Fibroblast of skin of scalp (primary cell): ENCODE measurements at regions not wholly inside any gene's neighbourhood (a gene's known extent, or its start where the extent isn't known, plus 50 kb on each side); places are given as distances from the start of the nearest gene placed in this dataset.
"Not testable (repeated sequence)": the region's sequence is repeated elsewhere in the genome, so short reads cannot be mapped to it uniquely, and the experiment has no call there.

Experiments
- DNase-seq: peaks from one replicate; pipeline ENCODE4 v3.0.0-alpha.2; 2013

DNA sequence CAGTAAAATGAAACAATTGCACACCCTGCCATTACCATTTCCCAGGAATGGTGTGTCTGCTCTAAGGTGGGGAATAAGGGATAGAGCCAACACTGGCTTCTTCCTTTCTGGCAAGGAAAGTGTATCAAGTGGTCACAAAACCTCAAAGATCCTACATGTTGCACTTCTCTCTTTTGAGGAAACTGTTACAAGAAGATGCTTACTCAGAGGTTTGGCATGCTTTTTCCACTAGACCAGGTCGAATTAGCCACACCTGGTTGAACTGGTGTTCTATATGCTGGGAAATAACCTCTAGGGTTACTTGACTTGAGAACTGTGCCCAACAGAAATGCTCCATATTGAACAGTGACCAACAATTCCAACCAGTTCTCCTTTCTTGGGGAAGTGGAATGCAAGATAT, 102.9 kb downstream of the LRRN1 start:
- DNase-seq: no peak

DNA sequence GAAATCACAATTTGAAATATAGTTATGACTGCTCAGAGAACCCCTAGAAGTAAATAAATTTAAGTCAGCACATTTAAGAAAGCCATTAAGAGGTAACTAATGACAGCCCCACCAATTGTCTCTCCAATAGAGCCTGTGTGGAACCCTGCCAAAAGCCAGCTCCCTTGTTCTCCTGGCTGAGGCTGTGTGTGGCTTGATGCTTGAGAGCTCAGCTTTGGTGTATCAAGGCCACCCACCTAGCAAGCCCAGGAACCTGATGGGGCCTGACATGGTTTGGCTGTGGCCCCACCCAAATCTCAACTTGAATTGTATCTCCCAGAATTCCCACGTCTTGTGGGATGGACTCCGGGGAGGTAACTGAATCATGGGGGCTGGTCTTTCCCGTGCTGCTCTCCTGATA, 106.9 kb downstream of the LRRN1 start:
- no peak for DNase-seq

DNA sequence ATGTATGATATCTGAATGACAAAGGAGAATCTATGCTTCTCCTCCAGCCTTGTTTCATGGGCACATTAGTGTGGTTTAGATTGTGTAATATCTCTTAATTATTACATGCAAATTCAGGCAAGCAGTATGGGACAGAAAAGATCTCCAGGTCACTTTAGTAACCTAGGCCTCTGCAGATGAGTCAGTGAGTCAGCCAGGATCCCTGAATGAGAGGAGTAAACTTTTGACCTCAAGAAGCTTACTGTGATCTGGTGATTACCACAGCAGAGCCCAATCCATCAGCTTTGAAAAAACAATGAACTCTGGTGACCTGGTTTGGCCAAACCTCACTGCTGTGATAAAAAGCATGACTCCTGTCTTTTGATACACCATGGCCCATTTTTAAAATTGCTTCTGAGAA, 107.8 kb downstream of the LRRN1 start:
- DNase-seq: no peak

DNA sequence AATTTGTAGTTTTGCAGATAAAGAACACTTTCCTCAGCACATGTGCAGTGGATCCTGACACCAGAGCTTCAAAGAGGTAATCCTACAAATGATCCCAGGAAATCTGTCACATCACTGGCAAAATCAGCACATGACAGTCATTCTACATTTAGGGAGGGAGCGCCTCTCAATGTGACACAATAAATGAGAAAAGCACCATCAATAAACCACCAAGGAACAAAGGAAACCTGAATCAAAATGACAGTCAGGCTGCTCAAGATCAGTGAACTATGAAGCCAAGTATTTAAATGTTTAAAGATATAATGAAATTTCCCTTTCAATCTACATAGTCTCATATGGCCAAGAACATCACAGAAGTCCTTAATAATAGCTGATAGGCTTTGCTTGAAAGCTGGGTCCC, 119.5 kb downstream of the LRRN1 start:
- no peak for DNase-seq

DNA sequence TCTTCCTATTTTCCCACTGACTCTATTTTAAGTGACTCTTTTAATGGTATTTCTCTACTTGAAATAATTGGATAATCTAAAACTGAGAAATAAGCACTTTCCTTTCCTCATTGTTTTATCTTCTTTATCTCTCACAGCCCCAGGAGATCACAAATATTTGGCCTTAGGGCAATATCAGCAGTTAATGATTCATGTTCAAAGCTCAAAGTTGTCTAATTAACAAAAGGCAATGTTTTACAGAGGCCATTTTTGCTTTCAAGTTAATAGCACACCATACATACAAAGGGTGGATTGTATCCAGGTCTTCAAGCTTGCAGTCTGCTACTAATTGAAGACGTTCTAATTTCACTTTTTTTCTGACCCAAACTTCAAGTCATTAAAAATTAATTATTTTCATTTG, 120.1 kb downstream of the LRRN1 start:
- DNase-seq: no peak

DNA sequence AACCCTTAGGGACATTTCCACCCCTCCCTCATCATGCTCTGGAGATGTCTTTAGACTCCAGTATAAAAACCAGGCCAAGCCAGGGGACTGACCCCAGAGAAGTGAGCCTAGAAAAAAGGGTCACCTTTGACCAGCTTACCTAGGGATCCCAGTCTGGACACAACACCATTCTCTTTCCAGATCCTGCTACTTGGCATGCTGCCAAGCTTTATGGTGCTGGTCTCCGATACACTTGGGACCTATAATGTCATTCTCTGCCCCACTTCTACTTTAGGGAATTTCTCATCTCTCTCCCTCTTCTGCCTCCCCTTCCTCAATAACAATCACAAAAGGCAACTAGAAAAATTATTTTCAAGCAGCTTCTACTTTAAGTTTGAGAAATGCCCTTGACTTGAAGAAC, 124.4 kb downstream of the LRRN1 start:
- no peak for DNase-seq

DNA sequence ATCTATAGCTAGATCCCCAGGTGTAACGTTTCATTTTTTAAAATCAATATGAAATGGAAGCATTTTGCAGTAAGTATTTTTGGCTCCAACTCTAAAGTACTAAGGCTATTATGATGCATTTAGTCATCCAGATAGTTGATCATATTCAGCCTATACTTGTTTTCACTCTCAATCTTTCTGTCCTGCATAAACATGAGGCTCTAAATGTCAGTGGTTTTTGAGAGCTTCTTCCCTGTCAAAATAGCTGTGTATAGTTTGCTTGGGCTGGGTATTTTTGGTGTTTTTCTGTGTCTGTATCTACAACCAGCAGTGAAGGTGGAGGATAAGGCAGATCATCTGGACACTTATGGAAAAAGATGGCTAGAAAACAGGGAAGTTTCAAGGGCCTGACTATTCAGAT, 128.0 kb downstream of the LRRN1 start:
- DNase-seq: no peak

- DNase-seq: no peak
Observed at GRCh38 chr3:3927965-3928364, 128.7 kb downstream of the LRRN1 start.

GRCh38 chr3:3941380-3941779, 142.1 kb downstream of the LRRN1 start:
- not testable (repeated sequence) for DNase-seq

GRCh38 chr3:3951071-3951470, 151.8 kb downstream of the LRRN1 start:
- DNase-seq: no peak

GRCh38 chr3:3951501-3951900, 152.3 kb downstream of the LRRN1 start:
- no peak for DNase-seq

DNA sequence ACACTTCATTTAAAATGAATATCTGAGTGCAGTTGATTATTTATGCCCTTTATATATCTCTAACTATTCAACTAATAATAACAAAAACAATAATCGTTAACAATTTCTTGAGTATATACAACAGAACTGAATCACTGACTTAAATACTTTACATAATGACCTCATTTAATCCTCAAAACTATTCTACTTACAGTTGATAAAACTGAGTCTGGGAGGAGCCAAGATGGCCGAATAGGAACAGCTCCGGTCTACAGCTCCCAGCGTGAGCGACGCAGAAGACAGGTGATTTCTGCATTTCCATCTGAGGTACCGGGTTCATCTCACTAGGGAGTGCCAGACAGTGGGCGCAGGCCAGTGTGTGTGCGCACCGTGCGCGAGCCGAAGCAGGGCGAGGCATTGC, 163.6 kb downstream of the LRRN1 start:
- not testable (repeated sequence) for DNase-seq

DNA sequence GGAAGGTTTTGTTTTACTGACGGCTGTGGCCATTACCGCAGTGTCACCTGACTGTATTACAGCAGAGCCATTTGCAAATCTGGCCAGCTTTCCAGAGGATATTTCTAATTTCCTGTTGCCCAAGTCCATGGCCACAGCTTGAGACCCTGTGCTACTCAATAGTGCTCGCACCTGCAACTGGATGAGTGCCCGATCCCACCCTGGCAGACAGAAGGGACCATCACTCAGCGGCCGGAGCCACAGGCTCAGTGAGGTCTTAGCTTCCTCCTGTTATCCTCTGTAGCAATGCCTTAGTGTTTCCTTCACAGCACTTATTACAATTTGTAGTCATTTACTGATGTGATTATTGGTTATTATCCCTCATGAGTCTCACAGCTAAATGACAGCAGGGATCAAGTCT, 184.8 kb downstream of the LRRN1 start:
- DNase-seq: no peak

DNA sequence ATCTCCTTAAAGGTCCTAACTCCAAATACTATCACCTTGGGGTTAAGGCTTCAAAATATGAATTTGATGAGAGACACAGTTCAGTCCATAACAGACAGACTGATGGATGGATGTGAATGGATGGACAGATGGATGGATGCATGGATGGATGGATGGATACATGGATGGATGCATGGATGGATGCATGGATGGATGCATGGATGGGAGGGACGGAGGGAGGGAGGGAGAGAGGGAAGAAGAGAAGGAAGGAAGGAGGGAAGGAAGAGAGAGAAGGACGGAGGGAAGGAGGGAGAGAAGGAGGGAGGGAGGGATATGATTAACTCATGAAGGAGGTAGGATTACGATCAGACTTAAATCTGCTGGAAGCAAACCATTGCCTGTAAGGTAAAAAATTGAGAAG, 192.4 kb downstream of the LRRN1 start:
- no peak for DNase-seq

DNA sequence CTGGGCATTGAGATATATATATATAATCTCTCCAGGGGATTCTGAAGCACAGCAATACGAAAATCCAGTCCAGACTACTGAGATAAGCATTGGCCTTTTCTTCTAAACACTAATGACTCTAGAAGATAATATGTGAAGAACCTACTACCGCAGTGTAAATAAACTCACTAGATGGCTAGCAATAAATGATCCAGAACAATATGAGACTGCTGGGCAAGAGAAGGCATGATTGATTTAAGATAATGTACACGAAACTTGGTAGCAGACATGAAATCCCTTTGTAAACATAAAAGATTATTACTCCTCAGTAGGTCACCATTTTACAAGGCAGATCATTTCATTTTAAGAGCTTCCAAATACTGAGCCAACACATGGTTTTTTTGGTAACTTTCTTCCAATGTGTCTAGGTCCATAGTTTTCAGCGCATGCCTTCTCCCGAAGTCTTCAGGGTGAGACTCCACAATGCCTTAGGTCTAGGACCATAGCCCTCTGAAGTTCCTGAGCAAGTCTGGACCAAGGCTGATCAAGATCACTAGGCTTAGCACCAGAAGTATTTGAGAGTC, 193.2 kb downstream of the LRRN1 start:
- no peak for DNase-seq

- DNase-seq: peak; percentile 48
Observed at GRCh38 chr3:3998140-3998922, 199.1 kb downstream of the LRRN1 start.

GRCh38 chr3:3999340-3999739, 200.1 kb downstream of the LRRN1 start:
- not testable (repeated sequence) for DNase-seq

- DNase-seq: no peak
Observed at GRCh38 chr3:4001976-4002375, 202.7 kb downstream of the LRRN1 start.

- peak; percentile 5 for DNase-seq
Observed at GRCh38 chr3:4006288-4006687, 207.1 kb downstream of the LRRN1 start.

GRCh38 chr3:4008205-4008604, 209.0 kb downstream of the LRRN1 start:
- DNase-seq: peak; percentile 15

- DNase-seq: no peak
Observed at GRCh38 chr3:4011166-4011565, 211.9 kb downstream of the LRRN1 start.

- DNase-seq: no peak
Observed at GRCh38 chr3:4015426-4015825, 216.2 kb downstream of the LRRN1 start.

DNA sequence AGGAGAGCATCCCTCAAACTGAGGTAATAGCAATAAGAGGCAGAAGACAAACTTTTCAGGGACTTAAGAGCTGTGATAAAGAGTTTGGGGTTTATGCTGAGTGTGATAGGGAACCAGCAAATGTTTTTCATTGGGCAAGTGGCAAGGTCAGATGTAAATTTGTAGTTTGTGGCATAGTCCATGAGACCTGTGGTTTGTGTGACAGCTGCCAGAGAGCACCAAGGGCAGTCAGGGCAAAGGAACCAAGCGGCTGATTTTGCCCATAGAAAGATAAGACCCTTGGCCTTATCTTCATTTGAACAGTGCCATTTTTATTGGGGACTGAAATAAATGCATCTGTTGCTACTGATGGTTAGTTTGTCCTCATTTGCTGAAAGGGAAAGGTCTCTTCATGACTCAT, 220.3 kb downstream of the LRRN1 start:
- no peak for DNase-seq

- DNase-seq: no peak
Observed at GRCh38 chr3:4021162-4021561, 221.9 kb downstream of the LRRN1 start.

DNA sequence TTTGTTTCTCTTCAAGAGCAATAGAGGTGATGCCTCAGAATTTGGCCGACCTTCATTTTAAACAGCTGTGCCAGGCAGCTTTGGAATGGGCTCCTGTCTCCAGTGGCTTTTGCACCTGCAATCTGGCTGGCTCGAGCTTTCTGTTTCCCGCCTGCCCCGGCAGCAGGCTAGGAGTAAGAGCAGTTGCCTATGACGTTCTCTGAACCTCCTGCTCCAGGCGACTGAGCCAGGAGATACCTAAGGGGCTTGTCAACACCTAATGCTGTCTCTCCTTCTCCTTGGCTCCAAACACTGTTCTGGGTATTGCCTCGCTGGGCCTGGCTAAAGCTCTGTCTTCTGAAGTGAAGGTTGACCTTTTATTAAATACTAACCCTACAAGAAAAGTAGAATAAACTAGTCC, 229.9 kb downstream of the LRRN1 start:
- DNase-seq: no peak
